ENCODE measurements at regions not wholly inside any gene's neighbourhood (a gene's known extent, or its start where the extent isn't known, plus 50 kb on each side); places are given as distances from the start of the nearest gene placed in this dataset.

DNA sequence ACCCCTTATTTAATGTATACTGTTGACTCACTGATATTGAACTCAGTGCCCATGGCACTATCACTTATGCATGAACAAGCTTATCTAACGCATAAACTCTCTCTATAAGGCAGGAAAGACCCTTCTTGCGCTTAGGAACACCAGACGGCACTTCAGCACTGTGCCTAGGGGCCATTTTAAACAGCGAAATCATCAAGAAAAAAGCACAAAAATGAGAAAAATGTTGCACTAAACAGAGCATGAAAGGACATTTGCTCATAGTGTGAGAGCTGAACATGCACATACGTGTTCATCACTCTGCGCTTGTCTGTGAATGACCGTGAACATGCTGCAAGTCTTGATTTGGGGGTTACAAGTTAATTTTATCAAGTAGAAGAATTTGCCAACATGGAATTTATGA lies 109.6 kb downstream of the WDR11 start:
- DNase-seq, result no peak

DNA sequence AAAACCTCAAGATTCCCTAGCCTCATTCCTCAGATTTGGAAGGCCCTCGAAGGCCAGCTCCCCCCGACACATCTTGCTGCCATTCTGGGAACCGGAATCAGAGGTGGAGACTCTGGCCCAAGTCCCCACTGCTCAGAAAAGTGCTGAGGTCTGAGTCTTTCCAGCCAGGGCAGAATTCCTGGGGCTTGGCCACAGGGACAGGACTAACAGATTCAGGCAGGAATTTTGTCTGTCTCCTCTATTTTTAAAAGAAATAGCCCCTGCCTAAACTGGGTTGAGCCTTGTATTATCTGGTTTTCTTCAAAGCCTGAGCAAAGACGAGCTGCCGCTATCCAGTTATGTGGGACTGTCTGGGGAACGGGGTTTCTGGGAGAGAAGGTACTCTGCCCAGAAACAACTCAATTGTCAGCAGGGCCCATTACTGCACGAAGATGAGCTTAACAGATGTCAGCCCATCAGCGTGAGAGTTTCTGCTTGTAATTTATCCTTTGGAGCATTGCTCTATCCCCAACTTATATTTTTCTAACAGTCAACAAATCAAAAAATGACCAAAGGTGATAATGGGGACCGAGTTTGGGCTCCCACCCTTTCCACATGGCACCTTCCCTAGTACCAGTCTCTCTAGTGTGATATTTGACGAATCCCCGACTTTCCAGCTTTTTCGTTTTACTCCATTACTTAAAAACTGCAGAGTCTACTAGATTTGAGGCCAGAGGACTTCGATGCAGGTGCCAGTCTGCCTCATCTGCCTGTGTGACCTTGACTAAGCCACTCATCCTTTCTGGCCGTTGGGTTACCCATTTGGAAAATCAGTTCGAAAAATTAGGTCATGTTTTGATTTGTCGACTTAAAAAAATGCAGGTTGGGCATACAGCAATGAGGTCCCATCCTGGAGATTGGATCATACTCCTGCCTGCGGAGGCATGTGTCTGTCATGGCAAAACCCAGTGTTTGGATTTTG lies 110.9 kb downstream of the WDR11 start:
- no peak for DNase-seq

DNA sequence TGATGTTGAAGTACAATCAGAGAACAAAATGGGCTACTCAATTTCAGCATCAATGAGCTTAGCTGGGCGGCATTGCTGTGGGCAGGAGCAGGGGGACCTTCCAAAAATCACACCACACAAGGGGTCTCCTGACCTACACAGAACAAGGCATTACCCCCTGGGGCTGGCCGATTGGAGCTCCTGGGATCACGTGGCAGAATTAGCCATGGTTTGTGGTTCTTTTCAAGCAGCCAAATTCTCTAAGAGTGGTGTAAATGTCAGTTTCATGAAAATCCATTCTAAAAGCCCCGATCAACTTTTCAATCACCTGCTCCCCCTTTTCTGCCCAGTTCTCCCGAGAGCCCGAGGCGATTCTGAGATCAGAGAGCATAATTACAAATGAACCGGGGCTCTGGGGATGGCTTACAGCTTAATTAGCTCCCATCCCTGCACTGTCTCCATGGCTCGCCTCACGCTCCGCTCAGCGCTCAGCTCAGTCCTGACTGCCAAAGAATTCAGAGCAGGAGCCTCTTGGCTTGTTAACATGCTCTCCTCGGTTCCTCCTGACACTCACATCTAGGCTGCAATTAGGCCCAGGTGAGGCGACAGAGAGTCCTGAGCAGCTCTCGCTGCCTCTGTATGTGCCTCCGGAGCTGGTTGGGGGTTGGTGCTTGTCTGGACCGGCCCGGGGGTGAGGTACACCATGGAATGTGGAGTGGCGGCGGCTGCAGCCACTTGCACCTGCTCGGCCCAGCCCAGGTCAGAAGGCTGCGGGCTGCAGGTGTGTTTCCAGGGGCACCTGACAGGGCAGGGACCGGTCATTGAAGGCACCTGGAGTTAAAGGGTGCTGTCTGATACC lies 111.8 kb downstream of the WDR11 start:
- no peak for DNase-seq

DNA sequence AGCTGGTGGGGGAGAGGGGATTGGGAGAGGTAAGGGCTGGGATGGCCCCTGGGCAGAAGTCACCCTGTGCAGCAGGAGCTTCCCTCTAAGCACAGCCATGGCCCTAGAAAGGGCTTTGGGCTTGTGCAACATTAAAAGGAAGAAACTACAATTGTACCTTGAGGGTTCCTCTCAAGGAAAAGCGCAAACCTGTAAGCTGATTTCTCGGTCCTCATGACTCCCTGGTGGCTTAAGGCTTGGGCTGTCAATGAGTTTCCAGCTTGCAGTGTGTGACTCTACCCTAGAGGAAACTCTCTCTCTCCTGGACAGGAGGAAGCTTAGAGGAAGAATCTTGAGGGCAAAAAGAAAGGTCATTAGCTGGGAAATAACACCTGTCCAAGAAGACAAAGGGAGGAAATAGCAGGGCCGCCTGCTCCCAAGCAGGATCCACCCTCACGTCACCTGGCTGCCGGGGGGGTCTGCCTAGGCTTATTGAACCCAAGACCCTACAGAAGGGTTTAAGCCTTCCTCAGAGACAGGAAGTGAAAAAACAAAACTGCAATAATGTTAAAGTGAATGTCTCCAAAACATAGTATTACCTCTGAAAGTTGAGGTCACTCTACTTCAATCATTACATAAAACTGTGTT lies 112.5 kb downstream of the WDR11 start:
- DNase-seq, result no peak

DNA sequence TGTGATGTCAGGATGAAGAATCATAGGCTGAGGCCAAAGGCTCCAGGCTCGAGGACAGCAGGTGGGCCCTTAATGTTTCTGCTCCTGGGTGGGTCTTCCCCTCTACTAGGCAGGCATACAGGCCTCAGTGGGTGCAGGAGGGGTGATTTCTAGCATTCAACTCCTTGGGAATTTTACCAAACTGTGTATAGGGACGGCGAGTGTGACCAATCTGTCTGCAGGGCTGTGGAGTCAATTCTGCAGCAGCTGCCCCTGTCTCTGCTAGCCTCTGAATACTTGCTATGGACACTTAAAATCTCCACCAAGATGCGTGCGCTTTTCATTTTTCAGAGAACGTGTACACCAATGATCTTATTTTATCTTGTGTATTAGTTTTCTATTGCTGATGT lies 115.5 kb downstream of the WDR11 start:
- DNase-seq, result no peak

DNA sequence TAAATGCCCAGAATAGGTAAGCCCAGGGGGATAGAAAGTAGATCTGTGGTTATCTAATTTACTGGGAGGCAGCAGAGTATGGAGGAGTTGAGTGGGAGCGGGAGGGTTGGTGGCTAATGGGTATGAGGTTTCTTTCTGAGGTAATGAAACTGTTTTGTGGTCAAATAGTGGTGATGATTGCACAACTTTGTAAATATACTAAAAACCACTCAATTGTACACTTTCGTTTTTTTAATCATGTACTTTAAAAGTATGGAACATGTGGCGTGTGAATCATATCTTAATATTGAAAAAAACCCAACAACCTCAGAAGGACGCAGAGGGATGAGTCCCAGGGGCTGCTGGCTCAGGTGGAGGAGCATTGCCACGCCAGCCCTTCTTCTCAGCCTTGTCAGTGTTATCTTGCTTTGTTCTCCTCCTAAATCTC lies 118.1 kb downstream of the WDR11 start:
- no peak for DNase-seq

DNA sequence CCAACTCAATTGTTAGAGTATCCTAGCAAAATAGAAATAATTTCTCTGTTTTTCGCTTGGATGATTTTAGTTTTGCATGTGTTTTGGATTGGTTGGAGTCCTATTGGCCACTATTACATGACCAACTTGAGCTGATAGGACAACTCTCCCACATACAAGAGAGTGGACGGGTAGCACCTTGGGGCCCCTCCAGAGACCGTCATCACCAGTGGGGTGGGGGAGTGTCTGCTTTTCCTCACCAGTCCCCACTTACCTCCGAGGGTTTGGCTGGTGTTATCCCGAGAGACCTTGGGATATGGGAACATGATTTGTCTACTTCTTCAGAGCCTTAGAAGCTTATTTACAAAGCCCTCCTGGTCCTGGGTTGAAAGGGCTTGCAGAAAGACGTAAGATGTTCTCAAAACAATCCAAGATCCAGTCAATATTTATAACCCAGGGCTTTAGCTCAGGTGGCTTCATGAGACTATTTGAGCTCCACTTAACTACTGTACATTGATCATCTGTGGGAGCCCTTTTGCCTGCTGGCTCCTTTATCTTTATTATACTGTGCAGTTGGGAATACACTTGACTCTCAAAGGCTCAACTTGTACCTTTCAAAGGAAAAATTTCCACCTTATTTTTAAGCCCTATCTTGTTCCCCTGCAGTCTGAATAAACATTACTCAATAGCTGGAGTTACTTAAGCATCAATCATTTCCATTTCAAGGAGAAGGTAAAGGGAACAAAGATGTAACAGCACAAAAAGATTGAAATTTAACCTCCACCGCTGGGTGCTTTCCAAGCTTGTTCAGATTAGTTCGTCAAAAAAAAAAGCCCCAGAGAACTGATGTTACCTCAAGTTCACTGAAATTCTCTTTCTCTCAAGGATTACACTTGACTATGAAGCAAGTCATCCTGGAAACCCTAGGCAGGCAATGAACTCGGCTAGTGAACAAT lies 119.7 kb downstream of the WDR11 start:
- DNase-seq, result no peak

DNA sequence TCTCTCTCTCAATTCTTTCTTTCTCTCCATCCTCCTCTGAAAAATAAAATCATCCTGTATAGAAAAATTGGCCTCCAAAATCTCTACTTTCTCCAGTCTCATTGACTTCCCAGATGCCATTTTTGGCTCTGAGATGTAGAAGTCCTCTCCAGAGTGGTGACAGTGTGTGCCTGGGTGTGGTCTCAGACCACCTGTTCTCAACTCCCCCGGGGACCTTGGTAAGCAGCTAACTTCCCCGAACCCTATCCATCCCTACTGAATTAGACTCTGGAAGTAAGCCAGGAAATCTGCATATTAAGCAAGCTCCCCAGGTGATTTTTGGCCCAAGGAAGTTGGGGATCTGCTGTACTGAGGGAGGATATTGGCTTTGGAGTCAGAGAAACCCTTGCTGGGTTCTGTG lies 120.5 kb downstream of the WDR11 start:
- no peak for DNase-seq

DNA sequence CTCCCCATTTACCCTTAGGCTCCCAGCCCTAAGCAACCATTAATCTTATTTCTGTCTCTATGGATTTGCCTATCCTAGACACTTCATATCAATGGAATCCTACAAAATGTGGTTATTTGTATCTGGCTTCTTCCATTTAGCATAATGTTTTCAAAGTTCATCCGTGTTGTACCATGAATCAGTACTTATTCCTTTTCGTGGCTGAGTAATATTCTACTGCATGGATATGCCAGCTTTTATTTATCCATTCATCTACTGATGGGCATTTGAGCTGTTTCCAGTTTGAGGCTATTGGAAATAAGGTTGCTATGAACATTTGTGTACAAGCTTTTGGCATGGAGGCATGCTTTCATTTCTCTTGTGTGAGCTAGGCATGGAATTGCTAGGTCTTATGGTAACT lies 121.1 kb downstream of the WDR11 start:
- no peak for DNase-seq

DNA sequence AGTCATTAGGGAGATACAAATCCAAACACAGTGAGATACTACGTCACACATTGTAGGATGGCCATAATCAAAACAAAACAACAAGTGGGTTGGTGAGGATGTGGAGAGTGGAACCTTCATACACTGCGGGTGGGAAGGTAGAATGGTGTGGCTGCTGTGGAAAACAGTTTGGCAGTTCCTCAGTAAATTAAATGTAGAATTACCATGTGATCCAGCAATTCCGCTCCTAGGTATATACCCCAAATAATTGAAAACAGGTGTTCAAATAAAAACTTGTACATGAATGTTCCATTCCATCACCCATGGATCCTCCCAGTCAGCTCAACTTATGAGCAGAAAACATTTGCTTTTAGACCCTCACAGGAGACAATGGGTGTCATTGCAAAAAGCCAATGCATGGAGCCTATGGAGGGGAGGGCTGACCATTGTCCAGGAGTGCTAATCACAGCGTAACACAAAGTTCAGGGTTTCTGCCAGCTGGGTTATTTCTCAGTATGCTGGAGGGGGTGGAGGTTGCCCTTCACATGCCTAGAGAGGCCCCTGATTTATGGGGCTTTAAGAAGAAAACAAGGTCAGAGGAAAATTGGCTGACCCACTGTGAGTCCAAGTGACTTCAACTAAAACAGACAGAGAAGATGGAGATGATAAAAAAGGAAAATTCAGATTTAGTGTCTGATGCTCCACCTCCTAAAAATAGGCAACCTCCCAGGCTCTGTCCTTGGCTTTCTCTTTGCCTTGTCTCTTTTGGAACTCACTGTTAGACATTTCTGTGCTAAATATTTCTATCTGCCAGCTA lies 124.1 kb downstream of the WDR11 start:
- no peak for DNase-seq

DNA sequence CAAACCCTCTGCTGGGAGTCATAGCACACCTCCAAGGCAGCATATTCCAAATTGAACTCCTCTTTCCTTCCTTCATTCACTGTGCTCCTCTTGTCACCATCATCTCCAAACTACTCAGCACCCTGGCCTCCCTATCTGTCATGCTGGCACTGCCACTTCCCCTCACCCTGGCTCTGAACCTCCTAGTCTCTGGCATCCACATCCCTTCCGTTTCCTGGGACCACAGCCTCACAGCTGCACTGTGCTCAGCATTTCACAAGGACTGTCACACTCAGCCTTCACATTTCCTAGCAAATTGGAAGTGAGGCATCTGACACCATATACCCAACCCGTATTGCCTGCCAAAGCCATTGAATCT lies 124.7 kb downstream of the WDR11 start:
- DNase-seq, result no peak

DNA sequence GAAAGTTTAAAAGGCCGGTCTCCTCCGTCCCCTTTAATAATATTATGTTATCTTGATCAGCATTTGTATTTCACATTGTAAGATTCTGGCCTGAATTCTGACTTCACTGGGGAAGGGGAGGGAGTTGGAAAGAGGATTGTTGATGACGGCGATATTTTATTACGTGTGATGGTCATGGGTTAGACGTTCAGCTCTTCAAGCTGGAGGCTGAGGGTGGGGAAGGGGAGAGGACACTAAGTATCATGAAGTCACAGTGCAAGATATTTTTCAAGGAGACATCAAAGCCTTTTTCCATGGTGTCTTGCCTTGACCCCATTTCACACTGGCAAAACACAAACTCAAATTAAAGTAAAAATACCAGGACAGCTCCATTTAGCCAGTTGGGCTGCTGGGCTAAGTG lies 126.7 kb downstream of the WDR11 start:
- no peak for DNase-seq

DNA sequence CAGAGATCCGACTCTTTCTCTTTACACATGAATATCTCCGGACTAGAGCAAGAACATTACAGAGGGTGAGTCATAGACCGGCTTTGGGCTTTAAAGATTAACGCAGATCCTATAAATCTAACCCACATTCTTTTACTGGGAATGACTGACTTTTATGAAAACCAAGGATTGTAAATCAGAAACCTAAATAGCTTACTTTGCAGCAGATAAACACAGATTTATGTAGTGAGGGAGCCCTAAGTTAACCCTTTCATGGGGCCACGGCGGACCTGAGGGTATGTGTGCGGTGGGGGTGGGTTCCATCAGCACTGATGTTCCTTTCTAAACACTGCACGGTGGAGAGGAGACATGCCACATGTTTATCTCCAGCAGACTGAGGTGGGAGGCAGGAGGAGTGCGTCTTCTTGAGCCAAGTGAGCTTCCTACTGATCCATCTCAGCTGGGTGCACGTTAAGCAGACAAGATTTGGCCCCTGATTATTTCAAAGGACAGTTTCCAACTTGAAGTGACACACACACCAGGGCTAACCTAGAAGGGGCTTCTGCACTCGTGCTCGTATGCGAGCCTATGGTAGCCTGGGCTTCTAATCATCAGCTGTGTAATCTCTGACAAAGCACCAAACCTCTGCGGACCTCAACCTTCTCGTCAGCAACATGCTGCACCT lies 127.6 kb downstream of the WDR11 start:
- no peak for DNase-seq

DNA sequence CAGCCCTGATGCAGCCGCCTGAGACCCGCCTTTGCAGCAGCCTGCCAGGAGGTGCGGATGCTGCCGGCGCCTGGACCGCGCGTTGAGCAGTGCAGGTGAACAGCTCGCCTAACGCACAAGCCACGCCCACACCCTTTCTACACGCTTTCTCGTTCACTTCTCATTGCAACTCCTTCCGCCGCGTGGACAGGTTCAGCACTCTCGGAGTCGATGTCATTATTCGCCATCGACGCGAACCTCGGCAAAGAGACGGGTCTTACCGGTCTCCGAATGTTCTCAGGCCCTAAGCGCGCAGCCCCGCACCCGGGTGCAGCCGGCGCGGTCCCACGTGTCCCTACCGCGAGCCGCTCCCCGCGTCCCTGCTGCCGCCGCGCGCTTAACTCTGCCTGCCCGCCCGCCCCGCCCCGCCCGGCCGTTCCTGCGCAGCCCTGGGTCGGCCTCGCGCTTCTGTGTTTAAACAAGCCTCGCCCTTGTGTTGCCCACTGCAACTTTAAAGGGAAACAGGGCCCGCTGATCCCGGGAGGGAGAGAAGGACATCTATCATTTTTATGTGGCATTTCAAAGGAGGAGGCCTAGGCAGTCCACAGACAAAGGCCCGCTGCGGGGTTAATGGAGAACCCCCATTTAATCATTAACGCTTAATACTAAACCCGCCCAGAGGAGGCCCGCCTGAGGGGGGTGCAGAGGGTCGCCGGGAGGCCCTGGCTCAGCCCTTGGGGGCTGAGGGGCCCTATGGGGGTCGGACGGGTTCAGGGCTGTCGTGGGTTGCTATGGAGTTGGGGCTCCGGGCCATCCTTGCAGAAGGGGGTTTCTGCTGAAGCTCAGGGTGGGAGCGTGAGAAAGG lies 128.5 kb downstream of the WDR11 start:
- DNase-seq, result peak; percentile 26 to 30

DNA sequence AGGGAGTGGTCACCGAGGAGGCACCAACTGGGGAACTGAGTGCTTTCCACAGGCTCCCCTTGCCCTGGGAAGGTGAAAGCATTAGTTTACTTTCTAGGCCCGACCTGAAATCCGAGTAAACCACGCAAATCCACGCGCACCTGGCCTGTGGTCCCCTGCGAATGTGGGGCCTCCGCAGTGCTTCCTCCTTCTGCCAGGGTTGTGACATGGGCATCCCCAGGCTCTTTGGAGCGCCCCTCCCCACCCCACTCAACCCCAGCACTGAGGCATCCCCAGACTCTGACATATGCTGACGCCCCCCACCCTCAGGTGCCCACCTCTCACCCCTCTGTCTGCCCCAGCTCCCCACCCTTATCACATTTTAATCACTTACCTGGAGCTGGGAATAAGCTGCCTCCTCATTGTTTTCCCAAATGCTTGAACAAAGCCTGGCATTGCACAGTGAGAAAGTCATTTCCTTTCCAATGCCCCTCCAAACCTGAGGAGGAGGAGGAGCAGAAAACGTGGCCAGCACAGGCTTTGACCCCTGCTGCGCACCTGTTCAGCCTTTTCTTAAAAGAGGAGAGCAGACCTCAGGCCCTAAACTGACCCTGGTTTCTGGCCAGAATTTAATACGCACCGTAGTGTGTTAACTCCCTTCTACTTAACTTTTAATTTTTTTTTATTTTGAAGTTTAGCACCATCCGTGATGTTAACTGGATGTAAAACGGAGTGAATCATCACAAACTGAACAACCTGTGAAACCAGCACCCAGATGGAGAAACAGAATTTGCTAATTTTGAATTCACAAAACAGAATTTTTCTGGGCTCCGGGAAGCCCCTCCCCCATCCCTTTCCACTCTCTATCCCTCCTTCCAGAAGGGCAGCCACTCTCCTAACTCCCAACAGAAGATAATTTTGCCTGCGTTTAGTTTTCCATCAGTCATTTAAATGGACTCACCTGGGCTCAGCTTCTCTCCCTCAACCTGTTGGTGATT lies 129.4 kb downstream of the WDR11 start:
- no peak for DNase-seq

DNA sequence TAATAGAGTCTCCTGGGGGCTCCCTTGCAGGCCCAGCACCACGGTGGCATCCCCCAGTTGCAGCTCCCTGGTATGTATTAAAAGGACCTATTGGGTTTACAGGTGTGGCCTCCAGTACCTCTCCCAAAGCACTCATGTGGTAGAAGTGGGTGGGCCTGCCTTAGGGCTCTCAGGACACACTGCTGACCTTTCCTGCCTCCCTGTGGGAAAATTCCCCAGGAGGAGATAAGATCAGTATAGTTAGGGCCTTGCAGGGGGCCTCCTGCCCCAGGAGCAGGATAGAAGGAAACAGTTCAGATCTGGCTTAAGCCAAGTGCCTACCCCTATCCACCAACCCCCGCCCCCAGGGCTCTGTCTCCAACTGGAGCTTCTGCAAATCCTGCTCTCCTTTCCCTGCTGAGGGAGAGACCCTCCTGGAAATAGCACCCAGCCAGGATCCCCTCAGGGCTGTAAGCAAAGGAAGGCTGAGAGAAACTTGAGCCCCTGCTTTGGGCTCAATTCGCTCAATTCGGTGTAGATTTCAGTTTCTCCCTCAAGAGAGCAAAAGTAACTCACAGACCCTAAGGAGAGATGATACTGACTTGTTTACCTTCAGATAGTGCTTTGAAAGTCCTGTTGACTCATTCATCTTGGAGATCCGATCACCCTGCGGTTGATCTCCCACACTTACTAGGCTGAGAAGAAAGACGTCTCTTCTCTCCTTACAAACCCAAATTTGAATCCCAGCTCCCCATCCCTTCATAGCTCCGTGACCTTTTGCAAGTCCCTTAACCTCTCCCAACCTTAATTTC lies 130.6 kb downstream of the WDR11 start:
- DNase-seq, result no peak

DNA sequence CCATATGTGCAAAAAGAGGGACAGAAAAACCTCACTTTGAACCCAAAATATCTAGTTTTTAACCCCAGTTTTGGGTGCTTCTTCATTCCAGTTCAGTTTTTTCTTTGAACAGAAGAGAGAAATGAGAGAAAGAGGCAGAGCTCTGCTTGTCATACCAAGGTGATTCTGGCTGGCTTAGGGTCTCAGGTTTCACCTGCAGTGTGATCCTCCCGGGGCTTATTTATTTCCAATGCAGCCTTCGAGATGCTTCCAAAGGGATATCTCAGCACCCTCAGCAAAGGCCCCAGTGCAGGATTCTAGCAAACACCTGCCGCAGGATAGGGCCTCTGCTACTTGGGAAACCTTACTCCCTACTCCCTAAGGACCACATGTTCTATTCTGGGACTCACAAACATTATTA lies 131.3 kb downstream of the WDR11 start:
- DNase-seq, result no peak

DNA sequence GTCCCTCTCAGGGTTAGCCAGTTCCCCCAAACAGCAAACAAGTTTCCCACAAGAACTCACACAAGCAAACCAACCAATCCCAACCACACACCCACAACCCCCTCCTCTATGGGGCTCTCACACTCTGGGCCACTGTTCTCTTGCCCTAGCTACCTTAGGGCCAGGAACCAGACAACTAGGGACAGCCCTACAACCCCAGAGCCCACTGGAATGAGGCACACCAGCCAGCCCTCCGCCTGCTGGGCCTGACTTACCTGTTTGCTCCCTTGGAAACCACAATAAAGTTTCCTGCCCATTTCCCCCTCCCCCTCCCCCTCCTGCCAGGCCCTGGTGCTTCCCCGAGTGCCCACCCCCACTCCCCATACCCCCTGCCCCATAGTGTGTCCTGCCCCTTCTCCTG lies 132.6 kb downstream of the WDR11 start:
- DNase-seq, result no peak
